LNCaP clone FGC (cell line): ENCODE measurements at regions not wholly inside any gene's neighbourhood (a gene's known extent, or its start where the extent isn't known, plus 50 kb on each side); places are given as distances from the start of the nearest gene placed in this dataset.

Experiments
- DNase-seq: peaks from one replicate; pipeline ENCODE4 v3.0.0-alpha.2; 2011; ENCODE audit warnings: low read depth
- H3K4me3 ChIP-seq: 2 replicates; pipeline ENCODE4 v1.5.1; 2011; ENCODE audit warnings: mild to moderate bottlenecking, low read depth, low read length, control low read depth
- TF ChIP-seq, protein P1 (sequence below): IDR thresholded peaks from 2 replicates; pipeline ENCODE4 v1.5.1; 2012; ENCODE audit warnings: mild to moderate bottlenecking; ENCODE audit not compliant: control insufficient read depth, insufficient read depth; ENCODE audit errors: extremely low read depth

DNA sequence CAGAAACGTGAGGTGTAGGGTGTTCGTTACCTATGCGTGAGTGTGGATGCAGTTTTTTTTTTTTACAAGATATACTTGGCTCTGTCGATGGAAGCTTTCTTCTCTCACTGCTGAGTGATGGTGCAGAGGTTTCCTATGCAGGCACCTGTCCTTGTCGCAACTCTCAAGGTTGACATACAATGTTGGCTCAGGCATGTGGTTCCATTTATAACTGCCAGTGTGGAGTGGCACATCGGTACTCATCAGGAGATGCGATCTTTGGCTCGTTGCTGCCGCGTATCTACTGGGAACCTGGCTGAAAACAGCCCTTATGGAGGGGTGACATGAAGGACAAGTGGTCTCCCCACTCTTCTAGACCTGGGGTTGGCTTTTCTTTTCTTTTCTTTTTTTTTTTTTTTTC is 109.0 kb downstream of the ZNF664 start:
- TF ChIP-seq, protein P1, sequence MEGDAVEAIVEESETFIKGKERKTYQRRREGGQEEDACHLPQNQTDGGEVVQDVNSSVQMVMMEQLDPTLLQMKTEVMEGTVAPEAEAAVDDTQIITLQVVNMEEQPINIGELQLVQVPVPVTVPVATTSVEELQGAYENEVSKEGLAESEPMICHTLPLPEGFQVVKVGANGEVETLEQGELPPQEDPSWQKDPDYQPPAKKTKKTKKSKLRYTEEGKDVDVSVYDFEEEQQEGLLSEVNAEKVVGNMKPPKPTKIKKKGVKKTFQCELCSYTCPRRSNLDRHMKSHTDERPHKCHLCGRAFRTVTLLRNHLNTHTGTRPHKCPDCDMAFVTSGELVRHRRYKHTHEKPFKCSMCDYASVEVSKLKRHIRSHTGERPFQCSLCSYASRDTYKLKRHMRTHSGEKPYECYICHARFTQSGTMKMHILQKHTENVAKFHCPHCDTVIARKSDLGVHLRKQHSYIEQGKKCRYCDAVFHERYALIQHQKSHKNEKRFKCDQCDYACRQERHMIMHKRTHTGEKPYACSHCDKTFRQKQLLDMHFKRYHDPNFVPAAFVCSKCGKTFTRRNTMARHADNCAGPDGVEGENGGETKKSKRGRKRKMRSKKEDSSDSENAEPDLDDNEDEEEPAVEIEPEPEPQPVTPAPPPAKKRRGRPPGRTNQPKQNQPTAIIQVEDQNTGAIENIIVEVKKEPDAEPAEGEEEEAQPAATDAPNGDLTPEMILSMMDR: no peak
- no peak for DNase-seq
- H3K4me3 ChIP-seq: no peak overlapping the region

DNA sequence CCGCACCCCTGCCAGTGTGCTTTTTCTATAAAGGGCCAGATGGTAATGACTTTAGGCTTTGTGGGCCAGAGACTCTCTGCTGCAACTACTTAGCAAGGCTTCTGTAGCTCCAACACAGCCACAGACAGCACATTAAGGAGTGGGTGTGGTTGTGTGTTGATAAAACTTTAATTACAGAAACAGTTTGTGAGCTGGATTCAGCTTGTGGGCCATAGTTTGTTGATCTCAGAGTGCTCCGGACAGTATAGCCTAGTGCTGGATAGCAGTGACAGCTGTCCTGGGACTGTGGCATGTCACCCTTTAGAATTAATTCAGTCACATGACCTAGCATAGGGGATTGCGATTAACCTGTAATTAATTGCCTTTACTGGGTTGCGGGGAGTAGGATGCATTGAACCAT is 109.7 kb downstream of the ZNF664 start:
- H3K4me3 ChIP-seq: no peak overlapping the region
- TF ChIP-seq, protein P1: no peak
- DNase-seq: no peak

DNA sequence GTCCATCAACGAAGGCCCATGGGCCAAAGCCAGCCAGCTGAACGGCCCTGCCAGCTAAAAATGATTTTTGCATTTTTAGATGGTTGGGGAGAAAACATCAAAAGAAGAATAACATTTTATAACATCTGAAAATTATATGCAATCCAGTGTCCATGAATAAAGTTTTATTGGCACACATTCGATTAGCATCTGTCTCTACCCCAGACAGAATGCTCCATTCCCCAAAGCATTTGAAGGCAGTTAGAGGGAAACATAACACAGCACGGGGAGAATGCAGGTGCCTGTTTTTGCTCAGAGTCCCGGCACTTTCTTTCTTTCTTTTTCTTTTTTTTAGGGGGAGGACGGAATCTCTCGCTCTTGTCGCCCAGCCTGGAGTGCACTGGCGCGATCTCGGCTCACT is 110.7 kb downstream of the ZNF664 start:
- DNase-seq: no peak
- H3K4me3 ChIP-seq: no peak overlapping the region
- TF ChIP-seq, protein P1: no peak

DNA sequence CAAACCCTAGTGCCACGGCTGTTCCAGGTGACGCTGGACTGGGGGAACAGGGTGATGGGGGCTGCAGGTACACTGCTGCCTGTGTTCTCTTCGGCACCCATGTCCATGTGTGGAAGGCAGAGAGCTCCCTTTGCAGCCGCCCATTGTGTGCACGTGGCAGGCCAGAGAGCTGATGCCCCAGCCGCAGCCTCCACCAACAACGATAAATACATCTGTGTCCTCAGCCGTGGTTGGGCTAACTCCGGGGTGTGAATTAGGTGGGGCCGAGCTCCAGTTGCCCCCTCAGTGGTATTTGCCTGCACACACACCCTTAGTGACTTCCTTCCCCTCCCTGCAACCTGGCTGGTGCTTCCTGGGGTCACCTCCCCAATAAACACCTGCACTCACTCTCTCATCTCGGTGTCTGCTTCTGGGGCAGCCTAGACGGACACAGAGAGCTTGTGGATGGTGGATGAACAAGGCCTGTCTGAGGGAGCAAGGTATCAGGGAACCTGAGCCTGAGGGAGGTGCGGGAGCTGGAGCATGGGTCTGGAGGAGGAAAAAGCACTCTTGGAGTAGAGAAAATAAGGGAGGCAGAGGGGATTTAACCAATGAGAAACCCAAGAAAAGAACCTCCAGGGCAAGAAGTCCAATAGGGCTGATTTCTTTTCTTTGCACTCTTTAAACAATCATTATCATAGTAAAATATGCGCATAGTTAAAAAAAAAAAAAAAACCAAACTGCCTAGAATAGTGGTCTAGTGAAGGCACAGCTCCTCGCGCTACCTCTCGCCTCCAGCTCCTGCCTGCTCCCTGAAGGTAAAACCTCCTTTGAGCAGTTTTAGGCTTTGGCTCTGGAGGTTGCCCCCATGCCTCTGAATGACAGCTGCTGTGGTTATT is 112.6 kb downstream of the ZNF664 start:
- TF ChIP-seq, protein P1: no peak
- DNase-seq: no peak
- no peak overlapping the region for H3K4me3 ChIP-seq

DNA sequence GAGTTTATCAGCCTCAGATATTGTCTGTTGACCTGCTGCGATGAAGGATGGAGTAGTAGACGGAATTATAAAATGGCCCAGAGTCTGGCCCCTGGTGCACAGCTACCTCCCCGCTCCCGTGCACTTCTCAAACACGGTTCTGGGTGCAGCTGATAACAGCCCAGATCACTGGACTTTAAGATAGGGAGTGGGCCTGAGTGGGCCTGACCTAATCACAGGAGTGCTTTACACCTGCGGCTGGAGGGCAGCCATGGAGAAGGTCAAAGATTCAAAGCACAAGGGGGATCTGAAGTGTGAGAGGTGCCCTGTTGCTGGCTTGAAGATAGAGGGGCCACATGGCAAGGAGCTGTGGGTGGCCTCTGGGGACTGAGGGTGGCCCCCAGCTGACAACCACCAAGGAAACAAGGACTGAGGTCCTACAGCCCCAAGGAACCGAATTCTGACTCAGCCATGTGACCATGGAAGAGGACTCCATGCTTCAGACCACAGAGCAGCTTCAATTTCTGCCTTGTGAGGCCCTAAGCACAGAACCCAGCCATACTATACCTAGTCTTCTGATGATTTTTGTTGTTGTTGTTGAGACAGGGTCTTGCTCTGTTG is 113.4 kb downstream of the ZNF664 start:
- TF ChIP-seq, protein P1: no peak
- DNase-seq: no peak

DNA sequence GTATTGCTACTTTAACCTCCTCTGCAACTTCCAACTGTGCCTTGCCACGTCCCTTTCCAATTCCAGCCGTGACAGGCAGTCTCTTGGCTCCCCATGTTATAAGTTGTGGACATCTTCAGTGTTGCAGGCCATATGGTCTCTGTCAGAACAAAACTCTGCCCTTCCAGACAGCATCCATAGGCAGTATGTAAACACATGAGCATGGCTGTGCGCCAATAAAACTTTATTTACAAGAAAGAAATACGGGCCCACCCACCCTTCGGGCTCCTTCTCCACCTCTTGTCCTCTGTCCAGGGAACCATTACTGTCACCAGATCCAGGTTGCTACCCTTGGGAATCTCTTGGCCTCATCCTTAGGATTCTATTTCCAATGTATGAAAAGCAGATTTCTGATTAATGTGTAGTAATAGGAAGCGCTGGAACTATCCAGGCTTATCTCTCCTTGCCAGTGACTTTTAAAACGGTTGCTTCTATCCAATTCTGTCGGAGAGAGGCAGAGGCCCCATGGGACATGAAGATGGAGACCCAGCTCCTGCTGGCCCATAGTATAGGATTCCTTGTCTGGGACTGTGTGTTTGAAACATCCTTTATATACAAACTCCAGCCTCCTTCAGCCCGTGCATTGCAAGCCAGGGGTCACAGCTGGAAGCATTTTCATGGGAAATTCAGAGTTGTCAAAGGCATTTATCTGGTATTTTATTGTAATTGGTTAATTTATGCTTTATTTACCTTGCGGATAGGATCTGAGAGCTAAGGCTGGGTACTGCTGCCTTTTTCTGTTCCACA is 114.4 kb downstream of the ZNF664 start:
- TF ChIP-seq, protein P1: no peak
- DNase-seq: no peak
- no peak overlapping the region for H3K4me3 ChIP-seq

More for the DNA sequence above, 113.4 kb downstream of the ZNF664 start:
- no peak overlapping the region for H3K4me3 ChIP-seq
